ENCODE measurements at regions not wholly inside any gene's neighbourhood (a gene's known extent, or its start where the extent isn't known, plus 50 kb on each side); places are given as distances from the start of the nearest gene placed in this dataset.
A peak's percentile ranks its signal among the peaks of the same experiment; 100 is the strongest.

DNA sequence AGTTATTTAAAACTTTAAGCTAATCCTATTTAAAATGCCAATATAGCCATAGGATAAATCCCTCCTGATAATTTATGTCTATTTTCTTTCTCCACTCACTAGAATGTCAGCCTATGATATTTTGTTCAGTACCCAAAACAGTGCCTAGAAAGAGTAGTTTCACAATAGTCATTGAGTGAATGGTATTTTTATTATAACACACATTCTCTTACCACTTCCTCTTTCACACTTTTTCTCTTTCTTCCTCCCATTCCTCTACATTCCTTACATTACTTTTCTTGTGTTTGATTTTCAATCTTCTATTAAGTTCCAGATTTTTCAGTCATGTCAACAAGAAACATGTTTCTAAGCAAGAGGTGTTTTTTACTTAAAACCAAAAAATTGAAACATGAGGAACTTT, 327.6 kb upstream of the UBE2E3 start:
- no peak for DNase-seq
- H3K4me3 ChIP-seq (ENCODE audit: low read length): no peak overlapping the region
- H3K27ac ChIP-seq (ENCODE audit: low read length): no peak overlapping the region
- H3K9me3 ChIP-seq (replicated peaks; ENCODE audit: control insufficient read depth, low read depth, low read length): no peaks in the 10 kb centered on the region
- H3K36me3 ChIP-seq (ENCODE audit: control insufficient read depth, insufficient read depth, low read length): no peaks in the 10 kb centered on the region
- no peaks in the 10 kb centered on the region for H3K27me3 ChIP-seq (ENCODE audit: control insufficient read depth, insufficient read depth, low read length)
- H3K4me1 ChIP-seq (ENCODE audit: control insufficient read depth, insufficient read depth, low read length): peaks cover under 1% of the 10 kb centered on the region

DNA sequence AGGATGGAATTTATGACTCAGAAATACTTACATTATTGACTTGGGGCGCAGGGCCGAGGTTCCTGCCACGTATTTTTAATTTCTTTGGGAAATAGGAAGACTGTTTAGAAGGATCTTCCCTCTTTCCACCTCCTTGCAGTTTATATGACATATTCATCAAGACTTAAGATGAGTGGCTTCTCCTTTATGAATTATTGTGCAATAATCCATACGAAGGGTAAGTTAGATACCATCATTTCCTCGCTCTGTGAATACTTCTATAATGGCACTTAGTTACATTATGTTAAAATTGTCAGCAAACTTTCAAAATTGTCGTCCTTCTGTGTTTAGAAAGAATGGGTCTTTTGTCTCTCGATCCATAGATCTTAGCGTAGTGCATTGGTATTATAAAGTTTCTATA, 328.8 kb upstream of the UBE2E3 start:
- Histone ChIP-seq H3K36me3 (ENCODE audit: control insufficient read depth, insufficient read depth, low read length) (no peaks in the 10 kb centered on the region), H3K4me3 (ENCODE audit: low read length) (no peak overlapping the region), H3K27ac (ENCODE audit: low read length) (no peak overlapping the region), H3K27me3 (ENCODE audit: control insufficient read depth, insufficient read depth, low read length) (no peaks in the 10 kb centered on the region), H3K9me3 (replicated peaks; ENCODE audit: control insufficient read depth, low read depth, low read length) (no peaks in the 10 kb centered on the region), H3K4me1 (ENCODE audit: control insufficient read depth, insufficient read depth, low read length) (peaks cover 2% of the 10 kb centered on the region)
- DNase-seq: no peak
- WGBS (ENCODE audit: insufficient coverage): no CpG with 5 or more reads among the region's 8 CpGs

DNA sequence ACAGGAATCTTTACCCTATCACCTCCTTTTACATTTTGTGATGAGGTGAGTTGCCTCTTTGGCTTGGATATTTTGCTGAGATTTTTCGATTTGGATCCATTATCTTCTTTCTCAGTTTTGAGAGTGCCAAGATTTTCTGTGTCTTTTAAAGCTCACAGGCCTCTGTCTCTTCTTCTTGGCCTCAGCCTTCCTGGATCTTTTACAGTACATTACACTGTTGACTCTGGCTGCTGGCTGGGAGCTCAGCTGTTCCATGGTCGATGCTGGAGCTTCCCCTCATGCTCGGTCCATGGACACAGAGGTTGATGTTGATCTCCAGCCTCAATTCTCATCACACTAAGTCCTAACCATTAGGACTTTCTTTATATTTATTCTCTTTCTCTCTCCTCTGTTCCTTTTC, 332.8 kb upstream of the UBE2E3 start:
- WGBS (ENCODE audit: insufficient coverage): 0% methylated on average over 2 of the region's 3 CpGs
- peaks cover 2% of the 10 kb centered on the region for H3K4me1 ChIP-seq (ENCODE audit: control insufficient read depth, insufficient read depth, low read length)
- peak overlapping the region; percentile 53 for H3K27ac ChIP-seq (ENCODE audit: low read length)
- no peaks in the 10 kb centered on the region for H3K27me3 ChIP-seq (ENCODE audit: control insufficient read depth, insufficient read depth, low read length)
- no peak overlapping the region for H3K4me3 ChIP-seq (ENCODE audit: low read length)
- no peaks in the 10 kb centered on the region for H3K9me3 ChIP-seq (replicated peaks; ENCODE audit: control insufficient read depth, low read depth, low read length)
- peak; percentile 97 for DNase-seq
- no peaks in the 10 kb centered on the region for H3K36me3 ChIP-seq (ENCODE audit: control insufficient read depth, insufficient read depth, low read length)

DNA sequence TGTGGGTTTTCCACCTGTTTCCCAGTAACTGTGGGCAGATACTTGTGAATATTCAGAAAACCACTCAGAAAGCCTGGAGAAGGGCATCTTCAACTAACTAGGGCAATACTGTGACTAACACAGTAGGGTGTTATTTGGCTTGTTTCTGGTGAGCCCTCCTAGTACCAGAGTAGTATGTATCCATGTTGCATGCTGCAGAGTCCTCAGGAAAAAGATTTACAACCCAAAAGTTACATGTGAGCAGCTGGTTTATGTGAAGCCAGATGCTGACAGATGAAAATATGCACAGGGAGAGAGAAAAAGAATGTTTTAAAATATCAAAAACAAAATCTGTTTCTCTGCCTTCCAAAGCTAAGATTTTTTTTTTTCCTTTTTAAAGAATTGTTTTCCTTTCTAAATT, 333.2 kb upstream of the UBE2E3 start:
- Histone ChIP-seq H3K9me3 (replicated peaks; ENCODE audit: control insufficient read depth, low read depth, low read length) (no peaks in the 10 kb centered on the region), H3K4me3 (ENCODE audit: low read length) (no peak overlapping the region), H3K27me3 (ENCODE audit: control insufficient read depth, insufficient read depth, low read length) (no peaks in the 10 kb centered on the region), H3K27ac (ENCODE audit: low read length) (peak overlapping the region; percentile 53), H3K36me3 (ENCODE audit: control insufficient read depth, insufficient read depth, low read length) (no peaks in the 10 kb centered on the region), H3K4me1 (ENCODE audit: control insufficient read depth, insufficient read depth, low read length) (peaks cover 2% of the 10 kb centered on the region)
- peak; percentile 91 for DNase-seq

DNA sequence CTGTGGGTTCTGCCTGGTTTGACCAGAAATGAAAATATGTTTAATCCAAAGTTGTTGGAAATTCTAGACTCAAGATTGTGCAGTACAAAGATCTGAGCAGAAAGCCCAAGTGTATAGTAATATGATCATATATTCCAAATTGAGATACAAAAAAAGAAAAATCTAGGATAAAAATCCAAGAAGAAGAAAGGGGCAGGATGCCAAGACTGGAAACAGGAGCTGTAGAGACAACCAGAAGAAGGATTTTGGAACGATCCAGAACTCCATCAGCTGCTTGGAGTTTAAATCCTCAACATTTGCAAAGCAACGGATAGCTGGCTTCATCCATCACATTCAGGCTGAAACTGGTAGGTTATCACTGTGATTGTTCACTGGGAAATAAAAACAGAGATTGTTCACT, 333.6 kb upstream of the UBE2E3 start:
- Histone ChIP-seq H3K4me1 (ENCODE audit: control insufficient read depth, insufficient read depth, low read length) (peaks cover 2% of the 10 kb centered on the region), H3K4me3 (ENCODE audit: low read length) (no peak overlapping the region), H3K9me3 (replicated peaks; ENCODE audit: control insufficient read depth, low read depth, low read length) (no peaks in the 10 kb centered on the region), H3K27ac (ENCODE audit: low read length) (peak overlapping the region; percentile 53), H3K36me3 (ENCODE audit: control insufficient read depth, insufficient read depth, low read length) (no peaks in the 10 kb centered on the region), H3K27me3 (ENCODE audit: control insufficient read depth, insufficient read depth, low read length) (no peaks in the 10 kb centered on the region)
- 14% methylated on average over 1 of the region's 2 CpGs for WGBS (ENCODE audit: insufficient coverage)
- peak; percentile 91 for DNase-seq

DNA sequence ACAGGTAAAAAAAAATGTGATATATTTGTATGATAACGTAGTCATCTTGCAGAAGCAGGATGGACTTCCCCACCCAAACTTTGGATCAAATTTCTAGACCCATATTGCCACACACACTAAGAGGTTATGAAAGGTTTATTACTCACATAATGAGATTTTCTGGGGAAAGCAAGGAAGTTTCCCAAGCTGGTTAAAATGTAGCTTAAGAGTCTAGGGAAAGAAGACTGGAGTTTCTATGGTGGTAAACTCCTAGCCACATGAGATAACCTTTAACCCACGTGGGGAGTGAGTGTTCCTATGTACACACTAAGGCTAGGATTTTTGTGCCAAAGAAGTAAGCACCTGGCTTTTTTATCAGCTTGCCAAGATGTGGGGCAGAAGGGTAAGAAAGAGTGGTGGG, 335.7 kb upstream of the UBE2E3 start:
- Histone ChIP-seq H3K27me3 (ENCODE audit: control insufficient read depth, insufficient read depth, low read length) (no peaks in the 10 kb centered on the region), H3K4me3 (ENCODE audit: low read length) (no peak overlapping the region), H3K27ac (ENCODE audit: low read length) (no peak overlapping the region), H3K36me3 (ENCODE audit: control insufficient read depth, insufficient read depth, low read length) (no peaks in the 10 kb centered on the region), H3K4me1 (ENCODE audit: control insufficient read depth, insufficient read depth, low read length) (peaks cover 2% of the 10 kb centered on the region), H3K9me3 (replicated peaks; ENCODE audit: control insufficient read depth, low read depth, low read length) (no peaks in the 10 kb centered on the region)
- no CpG with 5 or more reads among the region's 2 CpGs for WGBS (ENCODE audit: insufficient coverage)
- DNase-seq: no peak

DNA sequence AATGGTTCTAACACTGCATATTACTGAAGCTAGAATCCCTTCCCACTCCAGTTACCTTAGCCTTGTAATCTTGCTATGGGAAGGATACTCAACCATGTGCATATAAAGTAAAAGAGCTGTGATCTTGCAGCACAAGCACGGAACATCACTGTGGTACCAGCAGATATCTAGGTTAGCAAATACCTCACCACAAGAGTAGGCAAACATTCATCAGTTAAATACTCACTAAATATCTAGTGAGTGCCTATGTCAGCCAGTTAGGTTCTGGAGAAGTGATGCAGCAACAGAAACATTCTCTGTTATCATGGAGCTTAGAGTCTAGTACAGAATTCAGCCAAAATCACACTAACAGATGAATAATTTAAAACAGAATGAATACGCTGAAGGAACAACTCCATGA, 349.6 kb upstream of the UBE2E3 start:
- Histone ChIP-seq H3K27ac (ENCODE audit: low read length) (no peak overlapping the region), H3K9me3 (replicated peaks; ENCODE audit: control insufficient read depth, low read depth, low read length) (no peaks in the 10 kb centered on the region), H3K36me3 (ENCODE audit: control insufficient read depth, insufficient read depth, low read length) (no peaks in the 10 kb centered on the region), H3K4me3 (ENCODE audit: low read length) (no peak overlapping the region), H3K27me3 (ENCODE audit: control insufficient read depth, insufficient read depth, low read length) (no peaks in the 10 kb centered on the region), H3K4me1 (ENCODE audit: control insufficient read depth, insufficient read depth, low read length) (no peaks in the 10 kb centered on the region)
- WGBS (ENCODE audit: insufficient coverage): no CpG with 5 or more reads among the region's 2 CpGs
- DNase-seq: no peak

DNA sequence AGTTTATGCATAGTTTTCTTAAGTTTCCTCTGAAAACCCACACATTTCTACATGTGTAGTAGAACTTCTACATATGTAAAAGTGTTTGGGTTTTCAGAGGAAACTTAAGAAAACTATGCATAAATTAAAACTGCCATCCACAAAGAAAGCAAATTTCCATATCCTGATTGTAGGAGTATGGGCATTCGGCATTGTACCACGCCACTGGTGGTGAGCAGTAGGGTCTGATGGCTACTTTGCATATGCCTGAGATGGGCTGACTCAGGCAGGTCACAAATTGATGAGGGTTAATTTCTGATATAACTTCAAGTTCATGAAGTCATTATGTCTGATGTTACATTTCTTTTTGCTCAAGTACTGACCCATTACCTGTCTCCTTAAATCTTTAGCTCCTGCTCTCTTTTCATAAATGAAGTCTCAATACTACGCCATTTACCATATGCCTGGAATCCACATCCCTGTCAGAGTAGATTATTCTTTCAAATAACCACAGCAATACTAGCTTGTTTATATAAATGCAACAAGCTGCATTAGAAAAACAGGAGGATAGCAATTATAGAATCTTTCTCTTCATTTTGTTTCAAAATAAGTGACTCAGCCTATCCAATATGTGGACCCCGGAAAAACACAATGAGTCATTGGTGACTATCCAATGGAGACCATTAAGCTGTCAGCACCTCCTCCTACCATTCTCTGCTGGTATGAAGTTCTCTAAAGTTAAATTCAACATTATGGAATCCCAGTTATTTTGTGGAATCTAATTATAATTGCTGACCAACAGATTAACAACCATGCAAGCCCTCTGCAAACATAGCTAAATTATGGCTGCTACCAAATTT, 355.2 kb upstream of the UBE2E3 start:
- no peaks in the 10 kb centered on the region for H3K27me3 ChIP-seq (ENCODE audit: control insufficient read depth, insufficient read depth, low read length)
- no peak overlapping the region for H3K27ac ChIP-seq (ENCODE audit: low read length)
- no peak overlapping the region for H3K4me3 ChIP-seq (ENCODE audit: low read length)
- no peaks in the 10 kb centered on the region for H3K9me3 ChIP-seq (replicated peaks; ENCODE audit: control insufficient read depth, low read depth, low read length)
- WGBS (ENCODE audit: insufficient coverage): no CpG with 5 or more reads among the region's 4 CpGs
- no peaks in the 10 kb centered on the region for H3K36me3 ChIP-seq (ENCODE audit: control insufficient read depth, insufficient read depth, low read length)
- DNase-seq: no peak
- H3K4me1 ChIP-seq (ENCODE audit: control insufficient read depth, insufficient read depth, low read length): no peaks in the 10 kb centered on the region

DNA sequence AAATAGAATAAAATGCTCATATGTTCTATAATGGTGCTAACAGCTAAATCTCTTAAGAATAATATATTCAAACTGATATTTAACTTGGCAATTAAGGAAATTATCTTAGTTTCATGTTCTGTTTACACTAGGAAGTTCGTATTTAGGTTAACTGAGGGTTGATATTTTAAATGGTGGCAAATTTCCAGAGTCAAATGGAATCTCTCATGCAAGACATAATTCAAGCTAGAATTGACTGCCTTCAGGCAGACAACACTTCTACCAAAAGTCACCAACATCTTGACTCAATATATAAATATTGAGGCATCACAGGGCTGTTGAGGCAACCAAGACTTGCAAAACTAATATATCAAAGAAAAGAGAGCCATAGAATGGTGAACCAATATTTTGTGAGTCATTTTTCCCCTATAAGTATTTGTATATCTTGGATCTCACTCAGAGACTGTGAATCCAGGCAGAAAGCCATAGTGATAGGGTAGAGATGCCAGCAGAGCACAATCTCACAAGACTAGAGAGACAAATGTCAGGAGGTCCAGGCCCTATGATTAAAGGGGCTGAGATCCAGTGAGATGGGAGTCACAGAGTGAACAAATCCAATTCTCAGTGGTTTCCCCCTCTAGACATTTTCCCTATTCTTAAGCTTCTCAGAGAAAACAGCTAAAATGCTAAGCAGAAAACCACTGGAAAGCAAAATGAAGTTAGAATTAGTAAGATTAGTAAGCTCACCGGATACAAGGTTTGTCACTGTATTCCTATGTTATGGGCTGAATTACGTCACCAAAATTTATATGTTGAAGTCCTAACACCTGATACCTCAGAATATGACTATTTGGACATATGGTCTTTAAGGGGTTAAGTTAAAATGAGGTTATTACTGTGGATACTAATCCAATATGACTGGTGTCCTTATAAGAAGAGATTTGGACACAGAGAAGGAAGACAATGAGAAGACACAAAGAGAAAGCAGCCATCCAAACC, 358.2 kb upstream of the UBE2E3 start:
- DNase-seq: no peak
- Histone ChIP-seq H3K4me1 (ENCODE audit: control insufficient read depth, insufficient read depth, low read length) (no peaks in the 10 kb centered on the region), H3K27me3 (ENCODE audit: control insufficient read depth, insufficient read depth, low read length) (no peaks in the 10 kb centered on the region), H3K9me3 (replicated peaks; ENCODE audit: control insufficient read depth, low read depth, low read length) (no peaks in the 10 kb centered on the region), H3K4me3 (ENCODE audit: low read length) (no peak overlapping the region), H3K36me3 (ENCODE audit: control insufficient read depth, insufficient read depth, low read length) (no peaks in the 10 kb centered on the region), H3K27ac (ENCODE audit: low read length) (no peak overlapping the region)
- WGBS (ENCODE audit: insufficient coverage): no CpG with 5 or more reads among the region's 3 CpGs

DNA sequence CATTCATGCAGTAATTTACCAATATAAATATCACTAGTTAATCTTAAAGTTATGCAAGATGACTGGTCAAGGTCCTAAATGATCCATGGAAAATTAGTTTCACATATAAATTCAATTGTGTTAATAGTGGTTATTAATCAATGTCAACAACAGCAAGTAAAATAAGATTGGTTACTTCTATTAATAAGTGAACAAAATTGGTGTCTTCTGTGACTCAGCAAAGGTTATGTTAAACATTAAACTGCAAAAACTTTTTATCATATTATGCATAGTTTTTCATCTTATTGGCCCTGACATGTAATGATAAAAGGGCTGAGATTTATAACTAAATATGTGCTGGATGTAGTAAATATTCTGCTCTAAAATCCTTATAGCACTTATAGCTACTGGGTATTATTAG, 359.0 kb upstream of the UBE2E3 start:
- DNase-seq: no peak
- no peaks in the 10 kb centered on the region for H3K36me3 ChIP-seq (ENCODE audit: control insufficient read depth, insufficient read depth, low read length)
- H3K4me3 ChIP-seq (ENCODE audit: low read length): no peak overlapping the region
- H3K4me1 ChIP-seq (ENCODE audit: control insufficient read depth, insufficient read depth, low read length): no peaks in the 10 kb centered on the region
- H3K27ac ChIP-seq (ENCODE audit: low read length): no peak overlapping the region
- no peaks in the 10 kb centered on the region for H3K27me3 ChIP-seq (ENCODE audit: control insufficient read depth, insufficient read depth, low read length)
- no peaks in the 10 kb centered on the region for H3K9me3 ChIP-seq (replicated peaks; ENCODE audit: control insufficient read depth, low read depth, low read length)
